Neural cell (in vitro differentiated cells): ENCODE measurements at regions not wholly inside any gene's neighbourhood (a gene's known extent, or its start where the extent isn't known, plus 50 kb on each side); places are given as distances from the start of the nearest gene placed in this dataset.

ENCODE experiments used
- H2AFZ ChIP-seq: fragments of 200-600, 300-800 bp; sonication (generic), shearing (Covaris generic); 2 replicates; pipeline ENCODE4 v1.6.0; 2014; ENCODE audit warnings: low read depth, mild to moderate bottlenecking, antibody characterized with exemption, low read length, moderate library complexity
- H3F3A ChIP-seq: fragments of 200-600 bp; shearing (Covaris generic); 2 replicates; pipeline ENCODE4 v1.6.1; 2016; ENCODE audit warnings: mild to moderate bottlenecking, moderate library complexity, mixed read lengths, antibody characterized with exemption, low read length; ENCODE audit not compliant: insufficient read depth, poor library complexity, severe bottlenecking
- H3K27ac ChIP-seq: fragments of 200-600, 300-800 bp; sonication (generic), shearing (Covaris generic); 2 replicates; pipeline ENCODE4 v1.5.1; 2014; ENCODE audit warnings: mild to moderate bottlenecking, low read length, moderate library complexity
- H3K27me3 ChIP-seq: fragments of 300-800, 200-600 bp; sonication (generic), shearing (Covaris generic); 2 replicates; pipeline ENCODE4 v1.6.0; 2014; ENCODE audit warnings: mild to moderate bottlenecking, low read depth, low read length, moderate library complexity; ENCODE audit not compliant: insufficient read depth
- H3K36me3 ChIP-seq: fragments of 300-800, 200-600 bp; sonication (generic), shearing (Covaris generic); 2 replicates; pipeline ENCODE4 v1.5.1; 2014; ENCODE audit warnings: mild to moderate bottlenecking, antibody characterized with exemption, low read length, moderate library complexity; ENCODE audit not compliant: insufficient read depth
- H3K4me2 ChIP-seq: fragments of 300-800, 200-600 bp; sonication (generic), shearing (Covaris generic); 2 replicates; pipeline ENCODE4 v1.6.0; 2014; ENCODE audit warnings: mild to moderate bottlenecking, low read length
- H3K4me3 ChIP-seq: fragments of 300-800, 200-600 bp; sonication (generic), shearing (Covaris generic); 2 replicates; pipeline ENCODE4 v1.5.1; 2014; ENCODE audit warnings: mild to moderate bottlenecking, low read length, moderate library complexity
- H3K79me2 ChIP-seq: fragments of 200-600 bp; shearing (Covaris generic); replicated peaks from 2 replicates; pipeline ENCODE4 v1.6.0; 2014; ENCODE audit warnings: mild to moderate bottlenecking, low read length, moderate library complexity; ENCODE audit not compliant: insufficient read depth
- H3K9ac ChIP-seq: fragments of 300-800, 200-600 bp; sonication (generic), shearing (Covaris generic); 2 replicates; pipeline ENCODE4 v1.6.1; 2016; ENCODE audit warnings: mild to moderate bottlenecking, low read length, mixed read lengths
- H3K9me2 ChIP-seq: fragments of 200-600 bp; shearing (Covaris generic); 2 replicates; pipeline ENCODE4 v1.6.1; 2016; ENCODE audit warnings: mild to moderate bottlenecking, low read length, mixed read lengths; ENCODE audit not compliant: insufficient read depth
- H3K9me3 ChIP-seq: fragments of 200-600, 300-800 bp; sonication (generic), shearing (Covaris generic); 2 replicates; pipeline ENCODE4 v1.6.1; 2016; ENCODE audit warnings: mild to moderate bottlenecking, mixed run types, low read length, moderate library complexity, mixed read lengths
- H4K20me1 ChIP-seq: fragments of 200-600 bp; shearing (Covaris generic); 2 replicates; pipeline ENCODE4 v1.6.1; 2016; ENCODE audit warnings: mild to moderate bottlenecking, mixed run types; ENCODE audit not compliant: insufficient read depth
- CTCF ChIP-seq: fragments of 450-650 bp; IDR thresholded peaks from 2 replicates; pipeline ENCODE4 v1.5.1; 2014; ENCODE audit warnings: antibody characterized with exemption, mild to moderate bottlenecking, moderate library complexity; ENCODE audit not compliant: poor library complexity, severe bottlenecking
- EP300 ChIP-seq: fragments of 450-650 bp; conservative IDR thresholded peaks from 2 replicates; pipeline ENCODE4 v1.6.1; 2014; ENCODE audit warnings: antibody characterized with exemption, mild to moderate bottlenecking, moderate library complexity; ENCODE audit not compliant: poor library complexity, severe bottlenecking
- EZH2 ChIP-seq: fragments of 200-600, 300-800 bp; shearing (Covaris generic), sonication (generic); IDR thresholded peaks from 2 replicates; pipeline ENCODE4 v1.6.1; 2014; ENCODE audit warnings: antibody characterized with exemption, low read length, borderline replicate concordance, mild to moderate bottlenecking; ENCODE audit not compliant: insufficient read depth, poor library complexity, severe bottlenecking
- MXI1 ChIP-seq: fragments of 450-650 bp; conservative IDR thresholded peaks from 2 replicates; pipeline ENCODE4 v1.6.1; 2014; ENCODE audit warnings: antibody characterized with exemption, mild to moderate bottlenecking; ENCODE audit not compliant: poor library complexity, severe bottlenecking
- POLR2AphosphoS5 ChIP-seq: IDR thresholded peaks from 2 replicates; pipeline ENCODE4 v1.6.1; 2012
- RAD21 ChIP-seq: fragments of 450-650 bp; conservative IDR thresholded peaks from 2 replicates; pipeline ENCODE4 v1.6.1; 2014; ENCODE audit warnings: antibody characterized with exemption, mild to moderate bottlenecking, moderate library complexity
- REST ChIP-seq: IDR thresholded peaks from 2 replicates; pipeline ENCODE4 v1.6.1; 2012; ENCODE audit warnings: borderline replicate concordance
- SMC3 ChIP-seq: fragments of 450-650 bp; conservative IDR thresholded peaks from 2 replicates; pipeline ENCODE4 v1.6.1; 2014; ENCODE audit warnings: antibody characterized with exemption, mild to moderate bottlenecking, moderate library complexity; ENCODE audit not compliant: poor library complexity
- TAF1 ChIP-seq: IDR thresholded peaks from 2 replicates; pipeline ENCODE4 v1.6.1; 2012; ENCODE audit warnings: low read depth

- Histone ChIP-seq H3F3A (no peaks in the 10 kb centered on the region), H3K4me2 (no peak overlapping the region), H3K9me3 (no peaks in the 10 kb centered on the region), H3K27me3 (no peaks in the 10 kb centered on the region), H3K36me3 (no peaks in the 10 kb centered on the region), H3K4me3 (no peak overlapping the region), H2AFZ (no peak overlapping the region), H3K79me2 (no peaks in the 10 kb centered on the region), H4K20me1 (no peaks in the 10 kb centered on the region), H3K27ac (no peak overlapping the region), H3K9me2 (no peaks in the 10 kb centered on the region), H3K9ac (no peak overlapping the region)
- no peak for TF ChIP-seq REST
- TF ChIP-seq EZH2, result no peak
- TF ChIP-seq RAD21, result no peak
- no peak for TF ChIP-seq SMC3
- TF ChIP-seq CTCF, result no peak
- no peak for TF ChIP-seq TAF1
- no peak for TF ChIP-seq POLR2AphosphoS5
- no peak for TF ChIP-seq EP300
- TF ChIP-seq MXI1, result no peak
Measured at GRCh38 chr11:70005107-70005818, 72.9 kb upstream of the ANO1 start.

DNA sequence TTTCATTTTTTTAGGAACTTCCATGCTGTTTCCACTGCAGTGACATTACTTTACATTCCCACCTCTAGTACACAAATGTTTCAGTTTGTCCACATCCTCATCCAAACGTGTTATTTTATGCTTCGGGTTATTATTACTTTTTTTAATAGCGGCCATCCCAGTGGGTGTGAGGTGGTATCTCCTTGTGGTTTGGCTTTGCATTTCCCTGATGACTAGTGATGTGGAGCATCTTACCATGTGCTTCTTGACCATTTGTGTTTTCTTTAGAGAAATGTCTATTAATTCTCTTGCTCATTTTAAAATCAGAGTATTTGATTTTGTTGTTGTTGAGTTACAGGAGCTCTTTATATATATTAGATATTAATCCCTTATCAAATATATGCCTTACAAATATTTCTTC lies 70.3 kb upstream of the ANO1 start:
- Histone ChIP-seq H3K36me3 (no peaks in the 10 kb centered on the region), H3K79me2 (no peaks in the 10 kb centered on the region), H3K4me3 (no peak overlapping the region), H3K9ac (no peak overlapping the region), H3K4me2 (no peak overlapping the region), H3K9me2 (no peaks in the 10 kb centered on the region), H3K9me3 (no peaks in the 10 kb centered on the region), H3F3A (no peaks in the 10 kb centered on the region), H4K20me1 (no peaks in the 10 kb centered on the region), H3K27ac (no peak overlapping the region), H3K27me3 (no peaks in the 10 kb centered on the region), H2AFZ (no peak overlapping the region)
- no peak for TF ChIP-seq MXI1
- TF ChIP-seq CTCF, result no peak
- TF ChIP-seq EZH2, result no peak
- no peak for TF ChIP-seq EP300
